Stimulated activated naive CD8-positive, alpha-beta T cell treated with anti-CD3 and anti-CD28 coated beads, Interleukin-15, amount 100 ng/mL, for 72 hours (primary cell): ENCODE measurements at regions not wholly inside any gene's neighbourhood (a gene's known extent, or its start where the extent isn't known, plus 50 kb on each side); places are given as distances from the start of the nearest gene placed in this dataset.
"Not testable (repeated sequence)": the region's sequence is repeated elsewhere in the genome, so short reads cannot be mapped to it uniquely, and the experiment has no call there.

Source experiments
- ATAC-seq: fragments of 150-1000 bp; cut with Tn5 transposase; 2 replicates; pipeline ENCODE4 v1.10.0; 2021; ENCODE audit warnings: mild to moderate bottlenecking, moderate library complexity
- DNase-seq, 2 donors: peaks; one replicate each; pipeline ENCODE4 v3.0.0; 2021 to 2022
- H3K27ac Mint-ChIP-seq, 2 donors: one replicate each; pipeline ENCODE4 v1.8.0; 2022; ENCODE audit warnings: mild to moderate bottlenecking in 2 of 2, mixed read lengths in 2 of 2, moderate library complexity in 2 of 2
- H3K27me3 Mint-ChIP-seq: one replicate; pipeline ENCODE4 v1.8.0; 2022; ENCODE audit warnings: mixed read lengths
- H3K4me1 Mint-ChIP-seq: one replicate; pipeline ENCODE4 v1.8.0; 2022; ENCODE audit warnings: mild to moderate bottlenecking, mixed read lengths
- H3K4me3 Mint-ChIP-seq, 2 donors: one replicate each; pipeline ENCODE4 v1.8.0; 2022; ENCODE audit warnings: mild to moderate bottlenecking in 2 of 2, mixed read lengths in 2 of 2, moderate library complexity in 1 of 2
- H3K9me3 Mint-ChIP-seq, 2 donors: one replicate each; pipeline ENCODE4 v1.8.0; 2022; ENCODE audit warnings: mixed read lengths in 2 of 2

GRCh38 chr7:114364151-114364550, 50.5 kb upstream of the FOXP2 start:
- no peak for DNase-seq
- no peak overlapping the region for H3K27ac Mint-ChIP-seq
- peaks cover 0 to 14% of the 10 kb centered on the region in 2 donors for H3K9me3 Mint-ChIP-seq
- no peaks in the 10 kb centered on the region for H3K27me3 Mint-ChIP-seq
- no peaks in the 10 kb centered on the region for H3K4me1 Mint-ChIP-seq
- no peak for ATAC-seq
- H3K4me3 Mint-ChIP-seq = no peak overlapping the region

DNA sequence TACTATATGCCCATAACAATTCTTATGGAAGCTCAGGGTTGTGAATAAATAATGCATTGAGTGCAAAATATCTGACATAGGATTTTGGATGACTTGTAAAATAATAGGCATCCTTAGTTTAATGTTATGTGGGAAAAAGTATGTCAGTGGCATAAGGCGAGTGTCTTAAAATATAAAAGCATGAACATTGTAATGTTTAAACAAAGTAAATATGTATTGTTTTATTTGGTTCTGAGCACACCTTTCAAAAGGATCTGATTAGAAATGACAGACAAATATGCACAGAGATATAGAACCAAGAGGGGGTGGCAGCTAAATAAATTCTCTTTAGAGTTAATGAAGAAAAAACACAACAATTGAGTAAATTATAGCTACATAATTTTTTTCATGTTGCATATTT, 51.3 kb upstream of the FOXP2 start:
- Mint-ChIP-seq H3K4me1 (no peaks in the 10 kb centered on the region), H3K27ac (no peak overlapping the region), H3K4me3 (no peak overlapping the region), H3K27me3 (no peaks in the 10 kb centered on the region), H3K9me3 (peaks cover 0 to 14% of the 10 kb centered on the region in 2 donors)
- DNase-seq = no peak
- ATAC-seq = no peak

DNA sequence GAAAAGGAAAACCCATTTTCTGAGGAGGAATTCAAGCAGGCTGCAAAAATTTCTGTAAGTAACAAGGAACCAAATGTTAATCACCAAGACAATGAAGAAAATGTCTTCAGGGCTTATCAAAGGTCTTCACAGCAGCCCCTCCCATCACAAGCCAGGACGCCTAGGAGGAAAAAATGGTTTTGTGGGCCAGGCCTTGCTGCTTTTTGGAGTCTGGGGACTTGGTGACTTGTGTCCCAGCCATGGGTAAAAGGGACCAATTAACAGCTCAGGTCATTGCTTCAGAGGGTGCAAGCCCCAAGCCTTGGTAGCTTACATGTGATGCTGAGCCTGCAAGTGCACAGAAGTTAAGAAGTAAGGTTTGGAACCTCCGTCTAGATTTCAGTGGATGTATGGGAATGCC, 55.7 kb upstream of the FOXP2 start:
- Mint-ChIP-seq H3K27ac (no peak overlapping the region), H3K4me1 (no peaks in the 10 kb centered on the region), H3K9me3 (peaks cover 0 to 14% of the 10 kb centered on the region in 2 donors), H3K4me3 (no peak overlapping the region), H3K27me3 (no peaks in the 10 kb centered on the region)
- DNase-seq (no peak), ATAC-seq (no peak)

- no peaks in the 10 kb centered on the region for H3K27me3 Mint-ChIP-seq
- no peak for ATAC-seq
- no peak for DNase-seq
- peak overlapping the region in 1 of 2 donors; percentile 62 for H3K27ac Mint-ChIP-seq
- H3K4me3 Mint-ChIP-seq = no peak overlapping the region
- H3K9me3 Mint-ChIP-seq = peaks cover 0 to 14% of the 10 kb centered on the region in 2 donors
- no peaks in the 10 kb centered on the region for H3K4me1 Mint-ChIP-seq
These were observed 58.5 kb upstream of the FOXP2 start for GRCh38 chr7:114356133-114356532.

DNA sequence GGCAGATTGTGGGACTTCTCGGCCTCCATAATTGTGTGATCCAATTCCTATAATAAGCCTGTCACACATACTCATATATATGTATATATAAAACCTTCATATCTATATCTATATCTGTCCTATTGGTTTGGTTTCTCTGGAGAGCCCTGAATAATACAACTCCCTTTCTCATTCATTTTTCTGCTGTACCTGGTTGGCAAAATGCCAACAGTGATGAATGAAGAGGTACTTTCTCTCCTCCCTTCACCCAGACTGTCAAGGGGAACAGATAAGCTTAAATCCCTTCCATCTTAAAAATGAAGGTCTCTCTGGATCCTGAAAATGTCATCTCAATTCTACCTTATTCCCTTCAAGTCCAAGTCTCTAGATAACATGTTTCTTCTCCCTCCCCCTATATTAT, 60.3 kb upstream of the FOXP2 start:
- Mint-ChIP-seq H3K9me3 (peaks cover 0 to 1% of the 10 kb centered on the region in 2 donors), H3K4me3 (no peak overlapping the region), H3K4me1 (no peaks in the 10 kb centered on the region), H3K27ac (no peak overlapping the region), H3K27me3 (no peaks in the 10 kb centered on the region)
- no peak for DNase-seq
- ATAC-seq = no peak

GRCh38 chr7:114345494-114345893, 69.1 kb upstream of the FOXP2 start:
- ATAC-seq (no peak), DNase-seq (no peak)
- Mint-ChIP-seq H3K4me3 (no peak overlapping the region), H3K4me1 (no peaks in the 10 kb centered on the region), H3K9me3 (no peaks in the 10 kb centered on the region), H3K27me3 (no peaks in the 10 kb centered on the region), H3K27ac (no peak overlapping the region)

GRCh38 chr7:114343949-114344708, 70.5 kb upstream of the FOXP2 start:
- ATAC-seq = no peak
- no peak overlapping the region for H3K27ac Mint-ChIP-seq
- no peak overlapping the region for H3K4me3 Mint-ChIP-seq
- no peak for DNase-seq
- H3K27me3 Mint-ChIP-seq = no peaks in the 10 kb centered on the region
- no peaks in the 10 kb centered on the region for H3K9me3 Mint-ChIP-seq
- no peaks in the 10 kb centered on the region for H3K4me1 Mint-ChIP-seq

- no peaks in the 10 kb centered on the region for H3K27me3 Mint-ChIP-seq
- no peaks in the 10 kb centered on the region for H3K4me1 Mint-ChIP-seq
- DNase-seq (no peak), ATAC-seq (no peak)
- H3K27ac Mint-ChIP-seq = no peak overlapping the region
- H3K9me3 Mint-ChIP-seq = no peaks in the 10 kb centered on the region
- no peak overlapping the region for H3K4me3 Mint-ChIP-seq
These were observed 72.0 kb upstream of the FOXP2 start for GRCh38 chr7:114342431-114343179.

- Mint-ChIP-seq H3K27ac (no peak overlapping the region), H3K9me3 (no peaks in the 10 kb centered on the region)
These were observed 73.0 kb upstream of the FOXP2 start for GRCh38 chr7:114341648-114342047.

DNA sequence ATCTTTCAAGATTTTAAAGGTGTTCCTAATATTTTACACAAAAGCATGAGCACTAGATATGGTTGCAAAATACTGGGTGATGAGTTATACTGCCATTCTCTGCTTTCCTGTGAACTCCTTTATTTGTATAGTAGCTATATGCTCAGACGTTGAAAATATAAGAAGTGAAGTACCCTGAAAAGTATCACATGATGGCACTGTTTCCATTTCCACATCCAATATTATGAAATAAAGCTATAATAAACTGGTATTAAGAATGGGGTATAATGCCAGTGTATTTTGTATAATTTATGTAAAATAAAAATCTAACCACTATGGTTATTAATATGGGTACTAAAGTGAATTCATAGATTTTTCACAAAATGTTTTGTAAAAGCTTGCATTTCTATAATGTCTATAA, 79.6 kb upstream of the FOXP2 start:
- Mint-ChIP-seq H3K4me3 (no peak overlapping the region), H3K9me3 (no peaks in the 10 kb centered on the region), H3K4me1 (no peaks in the 10 kb centered on the region), H3K27ac (no peak overlapping the region), H3K27me3 (no peaks in the 10 kb centered on the region)
- DNase-seq = no peak
- no peak for ATAC-seq

More at GRCh38 chr7:114341648-114342047, 73.0 kb upstream of the FOXP2 start:
- Mint-ChIP-seq H3K4me1 (no peaks in the 10 kb centered on the region), H3K27me3 (no peaks in the 10 kb centered on the region), H3K4me3 (no peak overlapping the region)
- ATAC-seq = no peak
- DNase-seq = no peak

- not testable (repeated sequence) for H3K4me1 Mint-ChIP-seq, H3K9me3 Mint-ChIP-seq, H3K27ac Mint-ChIP-seq, H3K27me3 Mint-ChIP-seq, DNase-seq, ATAC-seq, H3K4me3 Mint-ChIP-seq
These were observed 85.2 kb upstream of the FOXP2 start for GRCh38 chr7:114329458-114329857.

DNA sequence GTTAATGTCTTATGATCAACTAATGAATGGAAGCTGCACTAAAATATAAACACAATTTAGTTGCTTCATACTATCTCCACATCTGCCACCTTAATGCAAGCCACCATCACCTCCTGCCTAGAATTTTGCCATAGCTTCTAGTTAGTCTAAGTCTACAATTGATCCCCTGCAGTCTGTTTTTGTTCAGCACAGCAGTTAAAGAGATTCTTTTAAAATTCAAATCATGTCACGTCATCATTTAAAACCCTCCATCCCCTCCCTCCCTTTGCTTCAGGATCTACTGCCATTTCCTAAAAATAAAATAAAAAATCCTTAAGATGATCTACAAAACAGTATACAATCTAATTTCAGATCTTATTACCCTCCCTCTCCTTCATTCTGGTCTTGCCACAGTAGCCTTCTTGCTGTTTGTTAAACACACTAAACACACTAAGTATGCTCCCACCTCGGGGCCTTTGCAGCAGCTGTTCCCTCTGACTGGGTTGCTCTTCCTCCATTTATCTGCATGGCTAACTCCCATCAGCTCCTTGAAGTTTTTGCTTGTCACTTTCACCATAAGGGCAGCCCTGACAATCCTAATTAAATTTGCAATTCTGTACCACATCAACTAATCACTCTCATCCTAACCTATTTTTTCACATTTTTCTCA, 97.0 kb upstream of the FOXP2 start:
- no peaks in the 10 kb centered on the region for H3K27me3 Mint-ChIP-seq
- no peaks in the 10 kb centered on the region for H3K4me1 Mint-ChIP-seq
- peaks cover 0 to 5% of the 10 kb centered on the region in 2 donors for H3K9me3 Mint-ChIP-seq
- DNase-seq (no peak), ATAC-seq (no peak)
- H3K4me3 Mint-ChIP-seq = no peak overlapping the region
- H3K27ac Mint-ChIP-seq = no peak overlapping the region

- Mint-ChIP-seq H3K4me1 (no peaks in the 10 kb centered on the region), H3K4me3 (no peak overlapping the region), H3K27me3 (no peaks in the 10 kb centered on the region), H3K27ac (no peak overlapping the region), H3K9me3 (no peaks in the 10 kb centered on the region)
- no peak for DNase-seq
- ATAC-seq = no peak
These were observed 102.0 kb upstream of the FOXP2 start for GRCh38 chr7:114312649-114313048.

DNA sequence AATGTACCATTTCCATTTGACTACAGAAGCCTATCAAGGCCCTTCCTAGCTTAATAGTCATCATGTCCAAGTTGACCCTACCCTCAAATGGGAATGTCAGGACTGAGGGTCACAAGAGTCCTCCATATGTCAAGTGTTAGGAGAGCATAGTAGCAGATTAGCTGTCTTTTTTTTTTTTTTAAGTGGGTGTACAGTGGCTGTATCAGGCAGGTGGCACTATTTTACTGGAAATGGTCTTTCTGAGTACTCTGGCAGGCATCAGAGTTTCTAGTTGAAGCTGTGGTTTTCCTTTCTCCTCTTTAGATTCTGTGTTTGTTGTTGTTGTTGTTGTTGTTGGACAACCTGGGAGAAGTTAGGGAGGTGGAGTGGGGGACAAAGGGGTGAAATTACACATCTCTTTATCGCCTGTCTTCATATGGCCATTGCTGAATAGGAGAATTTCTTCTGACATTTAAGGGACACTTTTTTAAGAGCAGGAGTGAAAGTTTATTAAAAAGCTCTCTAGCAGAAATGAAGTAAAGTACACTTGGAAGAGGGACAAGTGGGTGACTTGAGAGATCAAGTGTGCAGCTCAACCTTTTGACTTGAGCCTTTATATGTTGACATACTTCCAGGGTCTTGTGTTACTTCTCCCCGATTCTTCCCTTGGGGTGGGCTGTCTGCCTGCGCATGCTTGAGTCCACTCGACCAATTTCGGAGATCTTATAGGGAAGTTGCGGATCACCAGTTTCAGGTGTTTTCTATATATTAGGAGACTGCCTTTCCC, 104.1 kb upstream of the FOXP2 start:
- Mint-ChIP-seq H3K27ac (no peak overlapping the region), H3K4me1 (no peaks in the 10 kb centered on the region), H3K4me3 (no peak overlapping the region), H3K27me3 (no peaks in the 10 kb centered on the region), H3K9me3 (no peaks in the 10 kb centered on the region)
- ATAC-seq (no peak), DNase-seq (no peak)

GRCh38 chr7:114309729-114310128, 104.9 kb upstream of the FOXP2 start:
- DNase-seq = no peak
- H3K9me3 Mint-ChIP-seq = no peaks in the 10 kb centered on the region
- no peak overlapping the region for H3K27ac Mint-ChIP-seq
- H3K4me1 Mint-ChIP-seq = no peaks in the 10 kb centered on the region
- no peak for ATAC-seq
- H3K4me3 Mint-ChIP-seq = no peak overlapping the region
- no peaks in the 10 kb centered on the region for H3K27me3 Mint-ChIP-seq
